Subcutaneous abdominal adipose tissue (tissue), 5 donors: ENCODE measurements at regions not wholly inside any gene's neighbourhood (a gene's known extent, or its start where the extent isn't known, plus 50 kb on each side); places are given as distances from the start of the nearest gene placed in this dataset.

ENCODE experiments used
- H3K27ac ChIP-seq: one replicate; pipeline ENCODE4 v1.7.0; 2013; ENCODE audit warnings: low read depth, mild to moderate bottlenecking, inconsistent platforms, low read length, moderate library complexity
- H3K27me3 ChIP-seq, 5 donors: one replicate each; pipeline ENCODE4 v1.7.0; 2013; ENCODE audit warnings: low read length in 5 of 5, inconsistent platforms in 1 of 5; ENCODE audit not compliant: control insufficient read depth in 5 of 5, insufficient read depth in 4 of 5
- H3K36me3 ChIP-seq, 5 donors: one replicate each; pipeline ENCODE4 v1.7.0; 2013; ENCODE audit warnings: low read length in 5 of 5; ENCODE audit not compliant: control insufficient read depth in 5 of 5, insufficient read depth in 5 of 5
- H3K4me1 ChIP-seq, 5 donors: one replicate each; pipeline ENCODE4 v1.7.0; 2013; ENCODE audit warnings: low read length in 5 of 5, mild to moderate bottlenecking in 3 of 5, moderate library complexity in 1 of 5; ENCODE audit not compliant: control insufficient read depth in 5 of 5, insufficient read depth in 5 of 5
- H3K4me3 ChIP-seq, 5 donors: one replicate each; pipeline ENCODE4 v1.7.0; 2013; ENCODE audit warnings: low read length in 5 of 5, low read depth in 1 of 5
- H3K9ac ChIP-seq, 5 donors: one replicate each; pipeline ENCODE4 v1.7.0; 2013; ENCODE audit warnings: low read length in 5 of 5, mild to moderate bottlenecking in 4 of 5, moderate library complexity in 3 of 5
- H3K9me3 ChIP-seq, 5 donors: one replicate each; pipeline ENCODE4 v1.7.0; 2013; ENCODE audit warnings: low read length in 5 of 5; ENCODE audit not compliant: control insufficient read depth in 5 of 5
- donor health status: healthy.
- donor health status: healthy.
- donor health status: healthy.
- donor health status: healthy.
- donor health status: healthy.

GRCh38 chr2:71895320-71896161 is 252.1 kb downstream of the CYP26B1 start:
- Histone ChIP-seq H3K27ac (no peak overlapping the region), H3K9ac (no peak overlapping the region), H3K36me3 (no peaks in the 10 kb centered on the region), H3K27me3 (peaks cover 0 to 4% (median 0%) of the 10 kb centered on the region in 5 donors), H3K4me3 (no peak overlapping the region), H3K4me1 (no peaks in the 10 kb centered on the region), H3K9me3 (no peaks in the 10 kb centered on the region)

- Histone ChIP-seq H3K4me3 (no peak overlapping the region), H3K36me3 (no peaks in the 10 kb centered on the region), H3K4me1 (peaks cover 0 to 2% (median 0%) of the 10 kb centered on the region in 5 donors), H3K27me3 (peaks cover 0 to 4% (median 0%) of the 10 kb centered on the region in 5 donors), H3K9ac (no peak overlapping the region), H3K27ac (no peak overlapping the region), H3K9me3 (no peaks in the 10 kb centered on the region)
Observed at GRCh38 chr2:71894261-71894660, 253.4 kb downstream of the CYP26B1 start.

- Histone ChIP-seq H3K9me3 (no peaks in the 10 kb centered on the region), H3K27ac (no peak overlapping the region), H3K4me1 (peaks cover 0 to 2% (median 0%) of the 10 kb centered on the region in 5 donors), H3K4me3 (no peak overlapping the region), H3K27me3 (peaks cover 0 to 4% (median 0%) of the 10 kb centered on the region in 5 donors), H3K9ac (no peak overlapping the region), H3K36me3 (no peaks in the 10 kb centered on the region)
Observed at GRCh38 chr2:71893646-71894045, 254.0 kb downstream of the CYP26B1 start.

GRCh38 chr2:71892896-71893295 is 254.8 kb downstream of the CYP26B1 start:
- Histone ChIP-seq H3K27ac (no peak overlapping the region), H3K27me3 (peaks cover 0 to 2% (median 0%) of the 10 kb centered on the region in 5 donors), H3K4me3 (no peak overlapping the region), H3K4me1 (peaks cover 0 to 2% (median 0%) of the 10 kb centered on the region in 5 donors), H3K9ac (no peak overlapping the region), H3K9me3 (no peaks in the 10 kb centered on the region), H3K36me3 (no peaks in the 10 kb centered on the region)

- Histone ChIP-seq H3K36me3 (no peaks in the 10 kb centered on the region), H3K4me3 (no peak overlapping the region), H3K9ac (no peak overlapping the region), H3K27ac (no peak overlapping the region), H3K9me3 (no peaks in the 10 kb centered on the region), H3K4me1 (peaks cover 0 to 2% (median 0%) of the 10 kb centered on the region in 5 donors), H3K27me3 (peaks cover 0 to 2% (median 0%) of the 10 kb centered on the region in 5 donors)
Observed at GRCh38 chr2:71892423-71892730, 255.3 kb downstream of the CYP26B1 start.

GRCh38 chr2:71891719-71892422 is 255.8 kb downstream of the CYP26B1 start:
- Histone ChIP-seq H3K36me3 (no peaks in the 10 kb centered on the region), H3K4me1 (peaks cover 0 to 2% (median 0%) of the 10 kb centered on the region in 5 donors), H3K9me3 (no peaks in the 10 kb centered on the region), H3K27ac (no peak overlapping the region), H3K27me3 (peaks cover 0 to 6% (median 0%) of the 10 kb centered on the region in 5 donors), H3K4me3 (no peak overlapping the region), H3K9ac (no peak overlapping the region)

- Histone ChIP-seq H3K27me3 (peaks cover 0 to 6% (median 0%) of the 10 kb centered on the region in 5 donors), H3K36me3 (no peaks in the 10 kb centered on the region), H3K9me3 (peaks cover 0 to 5% (median 0%) of the 10 kb centered on the region in 5 donors), H3K4me1 (peaks cover 0 to 2% (median 0%) of the 10 kb centered on the region in 5 donors), H3K9ac (no peak overlapping the region), H3K27ac (no peak overlapping the region), H3K4me3 (no peak overlapping the region)
Observed at GRCh38 chr2:71891155-71891554, 256.5 kb downstream of the CYP26B1 start.

- no peaks in the 10 kb centered on the region for H3K36me3 ChIP-seq
- peaks cover 0 to 2% (median 0%) of the 10 kb centered on the region in 5 donors for H3K4me1 ChIP-seq
- H3K27me3 ChIP-seq: peaks cover 0 to 6% (median 0%) of the 10 kb centered on the region in 5 donors
- H3K9ac ChIP-seq: no peak overlapping the region
- H3K27ac ChIP-seq: no peak overlapping the region
- H3K4me3 ChIP-seq: no peak overlapping the region
- peaks cover 0 to 11% (median 1%) of the 10 kb centered on the region in 5 donors for H3K9me3 ChIP-seq
Observed at GRCh38 chr2:71889759-71890684, 257.6 kb downstream of the CYP26B1 start.

- Histone ChIP-seq H3K4me1 (peaks cover 0 to 4% (median 2%) of the 10 kb centered on the region in 5 donors), H3K36me3 (no peaks in the 10 kb centered on the region), H3K4me3 (no peak overlapping the region), H3K9ac (no peak overlapping the region), H3K27me3 (peaks cover 0 to 6% (median 0%) of the 10 kb centered on the region in 5 donors), H3K9me3 (peaks cover 0 to 16% (median 3%) of the 10 kb centered on the region in 5 donors), H3K27ac (no peak overlapping the region)
Observed at GRCh38 chr2:71888751-71889445, 258.8 kb downstream of the CYP26B1 start.
